Uterus (tissue), 2 donors: ENCODE measurements at regions not wholly inside any gene's neighbourhood (a gene's known extent, or its start where the extent isn't known, plus 50 kb on each side); places are given as distances from the start of the nearest gene placed in this dataset.

Experiments
- POLR2A ChIP-seq, 2 donors: fragments of 450-650 bp; IDR thresholded peaks; one replicate each; pipeline ENCODE4 v1.6.1; 2016; ENCODE audit warnings: antibody characterized with exemption in 2 of 2, mild to moderate bottlenecking in 1 of 2, moderate library complexity in 1 of 2
- TF ChIP-seq, protein P1 (sequence below), 4 experiments: fragments of 200-600 bp in 2 of 4; fragments of 450-650 bp in 2 of 4; sonication (generic) in 2 of 4; IDR thresholded peaks; one replicate each; pipeline ENCODE4 v1.5.1; 2016 to 2019; ENCODE audit warnings: antibody characterized with exemption in 4 of 4, mild to moderate bottlenecking in 2 of 4, moderate library complexity in 1 of 4

DNA sequence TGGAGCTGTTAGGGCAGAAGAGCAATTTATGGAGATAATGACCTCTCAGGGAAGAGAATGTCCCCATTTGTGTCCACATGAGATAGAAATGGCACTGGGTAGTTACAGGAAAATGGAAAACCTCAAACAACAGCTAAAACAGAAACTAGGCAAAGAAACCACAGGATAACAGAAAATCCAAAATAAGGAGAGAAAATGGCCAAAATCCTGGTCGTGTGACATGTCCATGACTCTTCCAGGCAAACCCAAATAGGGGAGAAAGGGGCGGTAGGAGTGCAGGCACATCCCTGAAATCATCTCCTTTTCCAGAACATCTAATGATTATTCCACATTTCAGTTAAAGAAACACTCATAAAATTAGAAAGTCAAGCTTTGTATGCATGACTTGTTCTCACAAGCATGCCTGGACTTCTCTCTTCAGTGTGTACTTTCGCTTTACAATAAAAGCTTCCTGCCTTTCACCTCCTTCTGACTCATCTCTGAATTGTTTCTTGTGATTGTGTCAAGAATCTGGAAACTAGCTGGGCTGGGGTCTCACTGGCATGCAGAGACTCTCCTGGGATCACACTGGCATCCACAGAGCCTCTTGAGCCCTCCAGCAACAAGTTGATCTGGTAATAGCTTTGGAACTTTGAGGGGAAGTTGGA, 171.4 kb upstream of the ZP4 start:
- TF ChIP-seq, protein P1, sequence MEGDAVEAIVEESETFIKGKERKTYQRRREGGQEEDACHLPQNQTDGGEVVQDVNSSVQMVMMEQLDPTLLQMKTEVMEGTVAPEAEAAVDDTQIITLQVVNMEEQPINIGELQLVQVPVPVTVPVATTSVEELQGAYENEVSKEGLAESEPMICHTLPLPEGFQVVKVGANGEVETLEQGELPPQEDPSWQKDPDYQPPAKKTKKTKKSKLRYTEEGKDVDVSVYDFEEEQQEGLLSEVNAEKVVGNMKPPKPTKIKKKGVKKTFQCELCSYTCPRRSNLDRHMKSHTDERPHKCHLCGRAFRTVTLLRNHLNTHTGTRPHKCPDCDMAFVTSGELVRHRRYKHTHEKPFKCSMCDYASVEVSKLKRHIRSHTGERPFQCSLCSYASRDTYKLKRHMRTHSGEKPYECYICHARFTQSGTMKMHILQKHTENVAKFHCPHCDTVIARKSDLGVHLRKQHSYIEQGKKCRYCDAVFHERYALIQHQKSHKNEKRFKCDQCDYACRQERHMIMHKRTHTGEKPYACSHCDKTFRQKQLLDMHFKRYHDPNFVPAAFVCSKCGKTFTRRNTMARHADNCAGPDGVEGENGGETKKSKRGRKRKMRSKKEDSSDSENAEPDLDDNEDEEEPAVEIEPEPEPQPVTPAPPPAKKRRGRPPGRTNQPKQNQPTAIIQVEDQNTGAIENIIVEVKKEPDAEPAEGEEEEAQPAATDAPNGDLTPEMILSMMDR (IDR thresholded peaks at IDR 0.05): no peak
- no peak for TF ChIP-seq POLR2A (IDR thresholded peaks at IDR 0.05)
